ENCODE measurements at regions not wholly inside any gene's neighbourhood (a gene's known extent, or its start where the extent isn't known, plus 50 kb on each side); places are given as distances from the start of the nearest gene placed in this dataset.
"Not testable (repeated sequence)": the region's sequence is repeated elsewhere in the genome, so short reads cannot be mapped to it uniquely, and the experiment has no call there.

DNA sequence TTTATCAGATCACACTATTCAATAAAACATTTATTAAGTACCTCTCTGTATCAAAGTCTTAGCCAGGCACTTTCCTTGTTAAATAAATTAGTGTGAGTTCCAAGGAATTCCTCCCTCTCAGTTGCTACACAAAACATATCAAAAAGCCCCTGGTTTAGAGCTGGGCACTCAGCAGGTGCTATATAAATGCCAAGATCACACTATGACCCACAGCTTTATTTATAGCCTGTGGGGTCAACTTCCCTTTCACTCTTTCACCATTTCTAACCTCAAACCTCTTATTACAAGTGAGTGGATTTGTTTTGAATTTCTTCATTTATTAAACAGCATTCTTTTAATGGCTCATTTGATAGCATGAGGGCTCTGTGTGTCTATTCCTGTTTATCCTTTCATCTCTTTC, 112.6 kb upstream of the MPHOSPH6 start:
- Histone ChIP-seq H3K4me1 (ENCODE audit: insufficient read depth, poor library complexity, severe bottlenecking) (no peaks in the 10 kb centered on the region), H3K27ac (ENCODE audit: poor library complexity, severe bottlenecking) (no peak overlapping the region)
- ATAC-seq (ENCODE audit: low read depth) = no peak

DNA sequence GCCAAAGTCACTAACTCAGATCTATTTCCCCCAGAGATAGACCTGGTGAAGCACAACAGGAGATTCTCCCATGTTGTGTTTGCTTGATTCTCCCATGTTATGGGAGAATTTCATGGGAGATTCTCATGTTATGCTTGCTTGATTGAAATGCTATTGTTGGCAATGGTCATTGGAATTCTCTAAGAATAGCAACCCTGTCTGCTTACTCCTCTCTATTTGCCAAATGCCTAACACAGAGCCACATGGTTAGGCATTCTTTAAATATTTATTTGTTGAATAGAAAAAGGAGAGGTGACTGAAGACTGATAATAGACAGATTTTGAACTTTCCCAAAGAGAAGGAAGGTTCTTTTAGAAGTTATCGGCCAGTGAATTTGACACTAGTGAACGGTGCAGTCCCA, 111.5 kb upstream of the MPHOSPH6 start:
- Histone ChIP-seq H3K9me3 (ENCODE audit: severe bottlenecking) (no peaks in the 10 kb centered on the region), H3K27ac (ENCODE audit: poor library complexity, severe bottlenecking) (no peak overlapping the region), H3K4me3 (ENCODE audit: severe bottlenecking) (no peak overlapping the region), H3K4me1 (ENCODE audit: insufficient read depth, poor library complexity, severe bottlenecking) (no peaks in the 10 kb centered on the region), H3K36me3 (ENCODE audit: low read depth) (no peaks in the 10 kb centered on the region), H3K27me3 (ENCODE audit: insufficient read depth, poor library complexity, severe bottlenecking) (peaks cover 24% of the 10 kb centered on the region)
- TF ChIP-seq, protein P1, sequence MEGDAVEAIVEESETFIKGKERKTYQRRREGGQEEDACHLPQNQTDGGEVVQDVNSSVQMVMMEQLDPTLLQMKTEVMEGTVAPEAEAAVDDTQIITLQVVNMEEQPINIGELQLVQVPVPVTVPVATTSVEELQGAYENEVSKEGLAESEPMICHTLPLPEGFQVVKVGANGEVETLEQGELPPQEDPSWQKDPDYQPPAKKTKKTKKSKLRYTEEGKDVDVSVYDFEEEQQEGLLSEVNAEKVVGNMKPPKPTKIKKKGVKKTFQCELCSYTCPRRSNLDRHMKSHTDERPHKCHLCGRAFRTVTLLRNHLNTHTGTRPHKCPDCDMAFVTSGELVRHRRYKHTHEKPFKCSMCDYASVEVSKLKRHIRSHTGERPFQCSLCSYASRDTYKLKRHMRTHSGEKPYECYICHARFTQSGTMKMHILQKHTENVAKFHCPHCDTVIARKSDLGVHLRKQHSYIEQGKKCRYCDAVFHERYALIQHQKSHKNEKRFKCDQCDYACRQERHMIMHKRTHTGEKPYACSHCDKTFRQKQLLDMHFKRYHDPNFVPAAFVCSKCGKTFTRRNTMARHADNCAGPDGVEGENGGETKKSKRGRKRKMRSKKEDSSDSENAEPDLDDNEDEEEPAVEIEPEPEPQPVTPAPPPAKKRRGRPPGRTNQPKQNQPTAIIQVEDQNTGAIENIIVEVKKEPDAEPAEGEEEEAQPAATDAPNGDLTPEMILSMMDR (IDR thresholded peaks at IDR 0.05; ENCODE audit: poor library complexity, severe bottlenecking) = no peak
- DNase-seq (ENCODE audit: low spot score) (no peak), ATAC-seq (ENCODE audit: low read depth) (no peak)

More for the DNA sequence above, 112.6 kb upstream of the MPHOSPH6 start:
- Histone ChIP-seq H3K4me3 (ENCODE audit: severe bottlenecking) (no peak overlapping the region), H3K9me3 (ENCODE audit: severe bottlenecking) (no peaks in the 10 kb centered on the region), H3K36me3 (ENCODE audit: low read depth) (no peaks in the 10 kb centered on the region), H3K27me3 (ENCODE audit: insufficient read depth, poor library complexity, severe bottlenecking) (peaks cover 32% of the 10 kb centered on the region)
- TF ChIP-seq, protein P1 (IDR thresholded peaks at IDR 0.05; ENCODE audit: poor library complexity, severe bottlenecking) = no peak
- DNase-seq (ENCODE audit: low spot score) = no peak

DNA sequence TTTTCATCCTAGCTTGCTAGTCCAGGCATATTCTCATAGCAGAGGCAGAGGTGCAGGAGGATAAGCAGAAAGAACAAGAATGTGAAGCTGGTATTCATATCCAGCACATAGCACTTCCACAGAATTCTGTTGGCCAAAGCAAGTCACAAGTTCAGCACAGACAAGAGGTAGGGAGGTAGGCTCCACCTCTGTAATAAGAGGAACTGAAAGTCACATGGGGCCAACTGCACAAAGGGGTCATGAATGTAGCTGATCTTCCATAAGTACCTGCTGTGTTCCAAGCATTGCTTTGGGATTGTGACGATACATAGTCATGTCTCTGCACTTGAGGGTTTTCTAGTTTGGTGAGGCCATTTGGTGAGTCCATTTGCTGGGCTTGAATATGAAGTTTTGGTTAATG, 110.8 kb upstream of the MPHOSPH6 start:
- no peak for DNase-seq (ENCODE audit: low spot score)
- H3K27me3 ChIP-seq (ENCODE audit: insufficient read depth, poor library complexity, severe bottlenecking) = peaks cover 17% of the 10 kb centered on the region

DNA sequence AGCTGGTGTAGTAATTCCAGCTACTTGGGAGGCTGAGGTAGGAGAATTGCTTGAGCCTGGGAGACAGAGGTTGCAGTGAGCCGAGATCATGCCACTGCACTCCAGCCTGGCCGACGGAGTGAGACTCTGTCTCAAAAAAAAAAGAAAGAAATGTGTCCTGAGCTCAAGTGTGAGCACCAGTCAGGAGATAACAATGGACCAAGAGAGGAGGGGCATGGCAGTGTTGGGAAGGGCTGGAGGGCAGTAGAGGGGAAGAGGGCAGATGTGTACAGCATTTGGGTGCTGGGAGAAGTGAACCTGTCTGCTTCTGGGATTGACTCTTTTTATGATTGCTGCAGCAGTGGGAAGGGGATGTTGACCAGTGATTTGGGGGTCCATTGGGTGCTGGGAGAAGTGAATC, 105.3 kb upstream of the MPHOSPH6 start:
- H3K27ac ChIP-seq (ENCODE audit: poor library complexity, severe bottlenecking); H3K36me3 ChIP-seq (ENCODE audit: low read depth); H3K4me1 ChIP-seq (ENCODE audit: insufficient read depth, poor library complexity, severe bottlenecking); ATAC-seq (ENCODE audit: low read depth); H3K27me3 ChIP-seq (ENCODE audit: insufficient read depth, poor library complexity, severe bottlenecking); DNase-seq (ENCODE audit: low spot score); H3K9me3 ChIP-seq (ENCODE audit: severe bottlenecking); H3K4me3 ChIP-seq (ENCODE audit: severe bottlenecking): not testable (repeated sequence)

More for the DNA sequence above, 110.8 kb upstream of the MPHOSPH6 start:
- Histone ChIP-seq H3K36me3 (ENCODE audit: low read depth) (no peaks in the 10 kb centered on the region), H3K4me1 (ENCODE audit: insufficient read depth, poor library complexity, severe bottlenecking) (no peaks in the 10 kb centered on the region), H3K27ac (ENCODE audit: poor library complexity, severe bottlenecking) (no peak overlapping the region), H3K4me3 (ENCODE audit: severe bottlenecking) (no peak overlapping the region), H3K9me3 (ENCODE audit: severe bottlenecking) (no peaks in the 10 kb centered on the region)
- TF ChIP-seq, protein P1 (IDR thresholded peaks at IDR 0.05; ENCODE audit: poor library complexity, severe bottlenecking) = no peak
- ATAC-seq (ENCODE audit: low read depth) = no peak

DNA sequence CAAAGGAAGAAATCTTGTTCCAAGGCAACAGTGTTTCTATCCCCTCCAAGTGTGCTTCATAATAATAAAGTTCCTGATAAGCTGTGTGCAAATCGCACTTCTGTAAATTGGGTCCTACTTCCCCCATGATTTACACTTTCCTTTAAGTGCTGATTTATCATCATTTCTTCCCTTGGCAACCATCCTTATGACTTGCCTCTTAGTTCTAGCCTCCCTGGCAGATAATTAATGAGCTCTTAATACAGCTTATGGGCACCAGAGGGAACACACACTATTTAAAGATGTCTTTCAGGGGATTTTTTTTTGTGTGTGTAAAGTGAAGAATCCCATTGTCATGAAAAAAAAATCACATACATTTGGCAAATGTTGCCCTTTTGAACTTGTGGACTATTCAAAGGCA, 101.6 kb upstream of the MPHOSPH6 start:
- TF ChIP-seq, protein P1 (IDR thresholded peaks at IDR 0.05; ENCODE audit: poor library complexity, severe bottlenecking) = no peak
- H3K36me3 ChIP-seq (ENCODE audit: low read depth) = no peaks in the 10 kb centered on the region
- no peaks in the 10 kb centered on the region for H3K4me1 ChIP-seq (ENCODE audit: insufficient read depth, poor library complexity, severe bottlenecking)
- ATAC-seq (ENCODE audit: low read depth) = no peak
- no peaks in the 10 kb centered on the region for H3K9me3 ChIP-seq (ENCODE audit: severe bottlenecking)
- H3K27me3 ChIP-seq (ENCODE audit: insufficient read depth, poor library complexity, severe bottlenecking) = peaks cover 11% of the 10 kb centered on the region
- no peak overlapping the region for H3K4me3 ChIP-seq (ENCODE audit: severe bottlenecking)
- DNase-seq (ENCODE audit: low spot score) = no peak
- no peak overlapping the region for H3K27ac ChIP-seq (ENCODE audit: poor library complexity, severe bottlenecking)

DNA sequence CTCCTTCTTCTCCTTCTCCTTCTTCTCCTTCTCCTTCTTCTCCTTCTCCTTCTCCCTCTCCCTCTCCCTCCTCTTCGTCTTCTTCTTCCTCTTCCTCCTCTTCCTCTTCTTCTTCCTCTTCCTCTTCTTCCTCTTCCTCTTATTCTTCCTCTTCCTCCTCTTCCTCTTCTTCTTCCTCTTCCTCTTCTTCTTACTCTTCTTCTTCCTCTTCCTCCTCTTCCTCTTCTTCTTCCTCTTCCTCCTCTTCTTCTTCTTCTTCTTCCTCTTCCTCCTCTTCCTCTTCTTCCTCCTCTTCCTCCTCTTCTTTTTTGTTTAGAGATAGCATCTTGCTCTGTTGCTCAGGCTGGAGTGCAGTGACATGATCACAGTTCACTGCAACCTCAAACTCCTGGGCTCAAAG, 97.7 kb upstream of the MPHOSPH6 start:
- H3K27ac ChIP-seq (ENCODE audit: poor library complexity, severe bottlenecking); ATAC-seq (ENCODE audit: low read depth); H3K4me1 ChIP-seq (ENCODE audit: insufficient read depth, poor library complexity, severe bottlenecking); H3K4me3 ChIP-seq (ENCODE audit: severe bottlenecking); H3K9me3 ChIP-seq (ENCODE audit: severe bottlenecking); DNase-seq (ENCODE audit: low spot score); H3K36me3 ChIP-seq (ENCODE audit: low read depth): not testable (repeated sequence)
- peaks cover 12% of the 10 kb centered on the region for H3K27me3 ChIP-seq (ENCODE audit: insufficient read depth, poor library complexity, severe bottlenecking)

Data from RWPE2 (cell line).